ENCODE measurements at regions not wholly inside any gene's neighbourhood (a gene's known extent, or its start where the extent isn't known, plus 50 kb on each side); places are given as distances from the start of the nearest gene placed in this dataset.

DNA sequence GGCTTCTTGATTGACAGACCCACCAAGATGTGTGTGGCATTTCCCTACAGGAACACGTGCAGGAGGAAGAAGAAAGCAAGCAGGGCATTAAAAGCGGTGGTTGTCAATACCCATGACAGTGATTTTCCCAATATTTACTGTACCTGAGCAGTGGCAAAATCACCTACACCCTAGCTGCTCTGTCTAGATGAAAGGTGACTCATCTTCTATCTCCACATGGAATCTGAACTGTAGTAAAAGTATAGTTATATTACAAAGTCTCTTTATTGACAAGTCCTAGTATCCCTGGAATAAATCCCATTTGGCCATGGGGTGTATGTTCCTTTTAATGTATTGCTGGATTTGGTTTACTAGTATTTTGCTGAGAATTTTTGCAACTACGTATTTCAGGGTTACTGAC, 458.8 kb upstream of the SORCS1 start:
- TF ChIP-seq, protein P1, sequence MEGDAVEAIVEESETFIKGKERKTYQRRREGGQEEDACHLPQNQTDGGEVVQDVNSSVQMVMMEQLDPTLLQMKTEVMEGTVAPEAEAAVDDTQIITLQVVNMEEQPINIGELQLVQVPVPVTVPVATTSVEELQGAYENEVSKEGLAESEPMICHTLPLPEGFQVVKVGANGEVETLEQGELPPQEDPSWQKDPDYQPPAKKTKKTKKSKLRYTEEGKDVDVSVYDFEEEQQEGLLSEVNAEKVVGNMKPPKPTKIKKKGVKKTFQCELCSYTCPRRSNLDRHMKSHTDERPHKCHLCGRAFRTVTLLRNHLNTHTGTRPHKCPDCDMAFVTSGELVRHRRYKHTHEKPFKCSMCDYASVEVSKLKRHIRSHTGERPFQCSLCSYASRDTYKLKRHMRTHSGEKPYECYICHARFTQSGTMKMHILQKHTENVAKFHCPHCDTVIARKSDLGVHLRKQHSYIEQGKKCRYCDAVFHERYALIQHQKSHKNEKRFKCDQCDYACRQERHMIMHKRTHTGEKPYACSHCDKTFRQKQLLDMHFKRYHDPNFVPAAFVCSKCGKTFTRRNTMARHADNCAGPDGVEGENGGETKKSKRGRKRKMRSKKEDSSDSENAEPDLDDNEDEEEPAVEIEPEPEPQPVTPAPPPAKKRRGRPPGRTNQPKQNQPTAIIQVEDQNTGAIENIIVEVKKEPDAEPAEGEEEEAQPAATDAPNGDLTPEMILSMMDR (IDR thresholded peaks at IDR 0.05) = no peak
- no peaks in the 10 kb centered on the region for H3K36me3 ChIP-seq
- H3K27ac ChIP-seq = no peak overlapping the region
- DNase-seq (ENCODE audit: low spot score) (no peak), ATAC-seq (ENCODE audit: insufficient number of reproducible peaks, low FRiP score, low read depth) (no peak)
- no peaks in the 10 kb centered on the region for H3K9me3 ChIP-seq
- H3K27me3 ChIP-seq (replicated peaks; ENCODE audit: insufficient read depth) = no peaks in the 10 kb centered on the region
- H3K4me3 ChIP-seq = no peak overlapping the region
- no peaks in the 10 kb centered on the region for H3K4me1 ChIP-seq (ENCODE audit: control insufficient read depth in 1 of 2, low read depth in 2 of 2)

DNA sequence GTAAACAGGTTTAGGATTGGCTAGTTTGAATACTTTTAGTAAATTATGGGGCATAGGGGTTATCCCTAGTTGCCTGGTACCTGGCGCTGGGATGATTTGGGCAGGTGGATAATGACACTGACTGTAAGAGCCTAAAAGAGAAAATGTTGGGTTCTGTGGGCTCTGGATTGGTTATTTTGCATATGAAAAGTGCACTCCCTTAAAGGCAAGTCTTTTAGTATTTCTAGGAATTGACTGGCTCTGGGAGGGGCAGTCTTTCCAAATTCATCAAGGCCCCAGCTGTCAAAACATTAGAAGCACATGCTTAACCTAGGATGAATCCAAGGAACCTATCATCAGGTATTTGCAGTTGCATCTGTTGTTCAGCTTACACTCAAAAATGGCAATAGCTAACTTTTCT, 454.6 kb upstream of the SORCS1 start:
- Histone ChIP-seq H3K4me1 (ENCODE audit: control insufficient read depth in 1 of 2, low read depth in 2 of 2) (no peaks in the 10 kb centered on the region), H3K9me3 (no peaks in the 10 kb centered on the region), H3K27ac (no peak overlapping the region), H3K36me3 (no peaks in the 10 kb centered on the region), H3K27me3 (replicated peaks; ENCODE audit: insufficient read depth) (no peaks in the 10 kb centered on the region), H3K4me3 (no peak overlapping the region)
- ATAC-seq (ENCODE audit: insufficient number of reproducible peaks, low FRiP score, low read depth) (no peak), DNase-seq (ENCODE audit: low spot score) (no peak)
- TF ChIP-seq, protein P1 (IDR thresholded peaks at IDR 0.05) = no peak

DNA sequence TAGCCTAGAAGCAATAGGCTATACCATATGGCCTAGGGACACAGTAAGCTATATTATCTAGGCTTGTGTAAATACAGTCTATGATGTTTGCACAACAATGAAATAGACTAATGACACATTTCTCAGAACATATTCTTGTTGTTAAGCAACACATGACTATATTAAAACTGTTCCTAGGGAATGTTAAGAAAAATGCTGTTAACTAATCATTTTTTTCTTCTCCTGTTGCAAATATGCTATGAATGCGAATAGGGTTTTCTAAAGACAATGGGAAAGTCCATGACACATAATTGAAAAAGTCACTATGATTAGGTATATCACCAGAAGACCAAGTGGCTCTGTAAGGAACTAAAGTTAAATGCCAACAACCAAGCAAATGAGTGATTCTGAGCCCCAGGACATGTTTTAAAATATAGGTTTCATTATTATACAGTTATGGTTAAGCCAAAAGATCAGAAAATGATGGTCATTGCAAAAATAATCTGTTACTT, 454.0 kb upstream of the SORCS1 start:
- DNase-seq (ENCODE audit: low spot score) (no peak), ATAC-seq (ENCODE audit: insufficient number of reproducible peaks, low FRiP score, low read depth) (no peak)
- no peaks in the 10 kb centered on the region for H3K27me3 ChIP-seq (replicated peaks; ENCODE audit: insufficient read depth)
- no peak overlapping the region for H3K27ac ChIP-seq
- TF ChIP-seq, protein P1 (IDR thresholded peaks at IDR 0.05) = no peak
- H3K36me3 ChIP-seq = no peaks in the 10 kb centered on the region
- no peaks in the 10 kb centered on the region for H3K4me1 ChIP-seq (ENCODE audit: control insufficient read depth in 1 of 2, low read depth in 2 of 2)
- H3K4me3 ChIP-seq = no peak overlapping the region
- no peaks in the 10 kb centered on the region for H3K9me3 ChIP-seq

DNA sequence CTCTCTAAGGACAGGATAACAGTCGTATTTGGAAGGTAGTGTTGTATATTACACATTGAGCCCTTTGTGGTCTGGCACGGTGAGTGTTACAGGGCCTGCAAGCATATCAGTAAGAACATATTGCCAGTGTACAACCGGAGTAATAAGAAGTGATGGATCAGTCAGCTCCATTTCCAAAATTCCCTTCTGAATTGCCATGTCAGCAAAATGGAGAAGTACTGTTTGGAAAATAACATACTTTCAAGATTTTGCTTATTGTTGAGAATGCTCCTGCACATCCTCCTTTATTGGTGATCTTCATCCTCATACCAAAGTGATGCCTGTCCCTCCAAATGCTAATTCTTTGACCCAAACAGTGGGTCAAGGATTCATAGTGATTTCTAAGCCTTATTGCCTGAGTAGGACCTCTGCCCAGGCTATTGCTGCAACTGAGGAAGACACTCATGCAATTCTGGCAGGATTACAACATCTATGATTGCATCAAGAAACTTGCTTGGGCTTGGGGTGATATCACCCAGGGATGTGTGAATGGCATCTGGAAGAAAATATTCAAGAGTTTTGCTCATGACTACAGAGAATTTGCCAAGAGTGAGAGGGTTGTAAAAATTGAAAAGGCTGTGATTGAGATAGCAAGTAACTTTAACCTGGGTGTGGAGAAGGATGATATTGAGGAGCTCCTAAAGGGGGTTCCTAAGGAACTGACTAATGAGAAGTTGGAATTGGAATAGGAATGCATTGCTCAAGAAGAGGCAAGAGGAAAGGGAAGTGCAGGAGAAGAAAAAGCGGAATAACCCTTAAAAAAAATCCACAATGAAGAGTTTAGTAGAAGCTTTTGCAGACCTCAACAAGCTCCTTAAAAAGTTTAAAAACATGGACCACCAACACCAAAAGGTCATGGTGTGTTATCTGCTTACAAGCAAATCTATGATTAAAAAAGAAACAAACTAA, 452.2 kb upstream of the SORCS1 start:
- Histone ChIP-seq H3K27ac (no peak overlapping the region), H3K36me3 (no peaks in the 10 kb centered on the region), H3K4me3 (no peak overlapping the region), H3K27me3 (replicated peaks; ENCODE audit: insufficient read depth) (no peaks in the 10 kb centered on the region), H3K4me1 (ENCODE audit: control insufficient read depth in 1 of 2, low read depth in 2 of 2) (no peaks in the 10 kb centered on the region), H3K9me3 (no peaks in the 10 kb centered on the region)
- TF ChIP-seq, protein P1 (IDR thresholded peaks at IDR 0.05) = no peak
- ATAC-seq (ENCODE audit: insufficient number of reproducible peaks, low FRiP score, low read depth) (no peak), DNase-seq (ENCODE audit: low spot score) (no peak)

- Histone ChIP-seq H3K27me3 (replicated peaks; ENCODE audit: insufficient read depth) (no peaks in the 10 kb centered on the region), H3K4me1 (ENCODE audit: control insufficient read depth in 1 of 2, low read depth in 2 of 2) (no peaks in the 10 kb centered on the region), H3K27ac (no peak overlapping the region), H3K9me3 (no peaks in the 10 kb centered on the region), H3K4me3 (no peak overlapping the region), H3K36me3 (no peaks in the 10 kb centered on the region)
- no peak for ATAC-seq (ENCODE audit: insufficient number of reproducible peaks, low FRiP score, low read depth)
- no peak for DNase-seq (ENCODE audit: low spot score)
- TF ChIP-seq, protein P1 (IDR thresholded peaks at IDR 0.05) = no peak
Measured at GRCh38 chr10:107616031-107616430, 451.5 kb upstream of the SORCS1 start.
